ENCODE measurements at regions not wholly inside any gene's neighbourhood (a gene's known extent, or its start where the extent isn't known, plus 50 kb on each side); places are given as distances from the start of the nearest gene placed in this dataset.
A peak's percentile ranks its signal among the peaks of the same experiment; 100 is the strongest.

GRCh38 chr6:27791182-27791943 is 120.8 kb downstream of the OR2B2 start (continued):
- TF ChIP-seq ZNF18 (CRISPR knock-in tag; IDR thresholded peaks at IDR 0.05; ENCODE audit: insufficient replicate concordance) (no peak), RFX3 (CRISPR knock-in tag; IDR thresholded peaks at IDR 0.05) (no peak), ZMAT5 (CRISPR knock-in tag; IDR thresholded peaks at IDR 0.05; ENCODE audit: borderline replicate concordance, low read depth) (no peak), ATF1 (CRISPR knock-in tag; IDR thresholded peaks at IDR 0.05) (no peak), REST (IDR thresholded peaks at IDR 0.05; ENCODE audit: borderline replicate concordance in 1 of 2, low read depth in 1 of 2, low read length in 2 of 2) (peak in 1 of 2 experiments; percentile 28; a peak in 1 of 4 replicates), ETV5 (CRISPR knock-in tag; IDR thresholded peaks at IDR 0.05; ENCODE audit: borderline replicate concordance) (no peak), FIP1L1 (IDR thresholded peaks at IDR 0.05; ENCODE audit: borderline replicate concordance, insufficient read depth, low read depth, low read length) (no peak), RELA (CRISPR knock-in tag; IDR thresholded peaks at IDR 0.05) (no peak), ZFP36L2 (CRISPR knock-in tag; IDR thresholded peaks at IDR 0.05) (no peak), ARHGAP35 (CRISPR knock-in tag; IDR thresholded peaks at IDR 0.05; ENCODE audit: borderline replicate concordance) (no peak), ZFP82 (CRISPR knock-in tag; IDR thresholded peaks at IDR 0.05; ENCODE audit: borderline replicate concordance) (0 out of 2 replicates have a peak, but pooled peaks have one; percentile 36), ZBTB21 (CRISPR knock-in tag; IDR thresholded peaks at IDR 0.05) (peak; percentile 47; the same call in 1 of the 2 replicates), IKZF5 (CRISPR knock-in tag; IDR thresholded peaks at IDR 0.05) (0 out of 2 replicates have a peak, but pooled peaks have one; percentile 42), JUND (CRISPR knock-in tag; IDR thresholded peaks at IDR 0.05) (no peak), NR2C2 (CRISPR knock-in tag; IDR thresholded peaks at IDR 0.05; ENCODE audit: borderline replicate concordance) (peak; percentile 24; the same call in 1 of the 2 replicates), ZNF782 (CRISPR knock-in tag; IDR thresholded peaks at IDR 0.05; ENCODE audit: borderline replicate concordance) (no peak), SYNCRIP (IDR thresholded peaks at IDR 0.05; ENCODE audit: insufficient read depth, low read depth, low read length) (no peak), YEATS4 (CRISPR knock-in tag; IDR thresholded peaks at IDR 0.05; ENCODE audit: borderline replicate concordance) (no peak), SOX13 (IDR thresholded peaks at IDR 0.05) (no peak), SOX13 (CRISPR knock-in tag; conservative IDR thresholded peaks at IDR 0.05 in 1 of 2, IDR thresholded peaks at IDR 0.05 in 1 of 2) (0 out of 4 replicates have a peak, but pooled peaks of 1 of the 2 experiments have one; percentile 14)

Measured in HepG2 (cell line).